Heart right ventricle (tissue), 16 donors: ENCODE measurements at regions not wholly inside any gene's neighbourhood (a gene's known extent, or its start where the extent isn't known, plus 50 kb on each side); places are given as distances from the start of the nearest gene placed in this dataset.
"Not testable (repeated sequence)": the region's sequence is repeated elsewhere in the genome, so short reads cannot be mapped to it uniquely, and the experiment has no call there.

ENCODE experiments used
- ATAC-seq, 8 donors: fragments of 200-7000 bp; cut with Tn5 transposase; one replicate each; pipeline ENCODE4 v1.9.1; 2020; ENCODE audit warnings: mild to moderate bottlenecking in 8 of 8, moderate library complexity in 8 of 8, moderate number of reproducible peaks in 1 of 8
- DNase-seq, 2 donors: peaks; one replicate each; pipeline ENCODE4 v3.0.0-alpha.2; 2020
- H3K27ac ChIP-seq, 10 donors: fragments of 200-600 bp; sonication (generic) in 2 of 10; one replicate each; pipeline versions ENCODE4 v1.5.0 to v1.8.0; 2020 to 2022; ENCODE audit warnings: mild to moderate bottlenecking in 3 of 10
- H3K27me3 ChIP-seq, 7 donors: fragments of 200-600 bp; one replicate each; pipeline ENCODE4 v1.8.0; 2021 to 2022; ENCODE audit warnings: mild to moderate bottlenecking in 2 of 7
- H3K36me3 ChIP-seq, 9 donors: fragments of 200-600 bp; sonication (generic) in 1 of 9; one replicate each; pipeline versions ENCODE4 v1.5.0 to v1.8.0; 2020 to 2022; ENCODE audit warnings: mild to moderate bottlenecking in 2 of 9
- H3K4me1 ChIP-seq, 9 donors: fragments of 200-600 bp; sonication (generic) in 1 of 9; one replicate each; pipeline versions ENCODE4 v1.5.0 to v1.8.0; 2020 to 2022; ENCODE audit warnings: mild to moderate bottlenecking in 4 of 9
- H3K4me3 ChIP-seq, 10 donors: fragments of 200-600 bp; sonication (generic) in 2 of 10; one replicate each; pipeline versions ENCODE4 v1.5.0 to v1.8.0; 2020 to 2022; ENCODE audit warnings: mild to moderate bottlenecking in 7 of 10, moderate library complexity in 2 of 10
- H3K9me3 ChIP-seq, 11 donors: fragments of 200-600 bp in 10 of 11; sonication (generic) in 2 of 11; one replicate each; pipeline versions ENCODE4 v1.5.0 to v1.8.0; 2013 to 2022; ENCODE audit warnings: mild to moderate bottlenecking in 2 of 11, control low read depth in 1 of 11, moderate library complexity in 1 of 11
- CTCF ChIP-seq, 9 donors: fragments of 200-600 bp; sonication (generic) in 2 of 9; IDR thresholded peaks; one replicate each; pipeline versions ENCODE4 v1.5.0 to v1.8.0; 2021 to 2022; ENCODE audit warnings: antibody characterized with exemption in 9 of 9, mild to moderate bottlenecking in 5 of 9, moderate library complexity in 1 of 9
- WGBS, 2 donors: extraction: QIAGEN DNeasy Blood & Tissue Kit; methylation state at CpG; one replicate each; pipeline ENCODE4 v1.1.7; 2013; ENCODE audit warnings: inconsistent platforms in 1 of 2; 5-methylcytosine and 5-hydroxymethylcytosine counted together
- intact Hi-C, 10 donors: fragments of 100-400 bp; cut with DNase I; formaldehyde crosslinking; loops; one replicate each; pipeline versions ENCODE4 v1.11.1 to v1.14.2; 2022
- donor health status: Arrhythmogenic right ventricular cardiomyopathy.
- donor health status: ischemic (EF 13 %, LVEDD 7.1; RV severe dilation, severe dysfunction).
- donor health status: healthy with polysubstance abuse.
- donor health status: DM: no; HTN: yes; CAD: no.
- donor health status: DM: no; HTN: no; CAD: no.
- donor health status: ischemic (EF 25% LVEDD 6.9; RV normal size, moderate dysfunction).
- donor health status: ischemic (EF 25% LVEDD 5.7; RV mildly dilated, moderate dysfunction).
- donor health status: healthy.
- donor health status: DM: yes; HTN: yes; CAD: no.
- donor health status: Ischemic cardiomyopathy.
- donor health status: ischemic (EF 35%, LVEDD 5.7; RV mildly dilated, moderate dysfunction).
- donor health status: nonischemic (EF 11% LVEDD 7.7; RV severe dilation, severe dysfunction).
- donor health status: DM: yes; HTN: yes; CAD: no.
- donor health status: PGD.
- donor health status: ischemic (EF 29% LVEDD 5.4; RV normal size, mild dysfunction).
- donor health status: nonischemic (EF 23%, LVEDD 6.1; RV moderate dilation, normal function).

GRCh38 chr3:80898211-80898610, 863.2 kb downstream of the GBE1 start:
- intact Hi-C loops: no loop called here
- no peak overlapping the region for H3K4me3 ChIP-seq
- peaks cover 0 to 18% (median 0%) of the 10 kb centered on the region in 11 donors for H3K9me3 ChIP-seq
- no peaks in the 10 kb centered on the region for H3K4me1 ChIP-seq
- DNase-seq (no peak), ATAC-seq (no peak)
- no peaks in the 10 kb centered on the region for H3K27me3 ChIP-seq
- no peaks in the 10 kb centered on the region for H3K36me3 ChIP-seq
- no peak for TF ChIP-seq CTCF (IDR thresholded peaks at IDR 0.05)
- no peak overlapping the region for H3K27ac ChIP-seq

GRCh38 chr3:80897005-80897404, 864.4 kb downstream of the GBE1 start:
- H3K4me1 ChIP-seq, ATAC-seq, H3K4me3 ChIP-seq, H3K36me3 ChIP-seq, H3K27ac ChIP-seq, intact Hi-C loops, DNase-seq, H3K27me3 ChIP-seq: not testable (repeated sequence)
- H3K9me3 ChIP-seq: peaks cover 0 to 18% (median 0%) of the 10 kb centered on the region in 11 donors
- WGBS, 2 donors: 68 to 69% methylated on average over 11 to 12 of the region's 12 CpGs

- intact Hi-C loops: no loop called here
- no peak for TF ChIP-seq CTCF (IDR thresholded peaks at IDR 0.05)
- ATAC-seq (no peak), DNase-seq (no peak)
- H3K27me3 ChIP-seq: no peaks in the 10 kb centered on the region
- no peak overlapping the region for H3K27ac ChIP-seq
- 73 to 83% methylated on average over 2 of the region's 2 CpGs for WGBS, 2 donors
- no peaks in the 10 kb centered on the region for H3K4me1 ChIP-seq
- no peak overlapping the region for H3K4me3 ChIP-seq
- H3K36me3 ChIP-seq: no peaks in the 10 kb centered on the region
- peaks cover 0 to 22% (median 0%) of the 10 kb centered on the region in 11 donors for H3K9me3 ChIP-seq
Observed at GRCh38 chr3:80890571-80890970, 870.9 kb downstream of the GBE1 start.

- no peak for DNase-seq
- Histone ChIP-seq H3K4me3 (no peak overlapping the region), H3K36me3 (no peaks in the 10 kb centered on the region), H3K27me3 (no peaks in the 10 kb centered on the region), H3K4me1 (no peaks in the 10 kb centered on the region), H3K27ac (no peak overlapping the region), H3K9me3 (peaks cover 0 to 22% (median 0%) of the 10 kb centered on the region in 11 donors)
- intact Hi-C loops: no loop called here
- WGBS, 2 donors: 62 to 75% methylated on average over 3 of the region's 3 CpGs
- no peak for ATAC-seq
- no peak for TF ChIP-seq CTCF (IDR thresholded peaks at IDR 0.05)
Observed at GRCh38 chr3:80889535-80889934, 871.9 kb downstream of the GBE1 start.

- ATAC-seq (no peak), DNase-seq (no peak)
- H3K4me3 ChIP-seq: no peak overlapping the region
- WGBS, 2 donors: 78 to 86% methylated on average over 4 of the region's 4 CpGs
- no peak for TF ChIP-seq CTCF (IDR thresholded peaks at IDR 0.05)
- H3K36me3 ChIP-seq: no peaks in the 10 kb centered on the region
- H3K9me3 ChIP-seq: peaks cover 0 to 49% (median 0%) of the 10 kb centered on the region in 11 donors
- H3K27ac ChIP-seq: no peak overlapping the region
- H3K4me1 ChIP-seq: no peaks in the 10 kb centered on the region
- intact Hi-C loops: no loop called here
- no peaks in the 10 kb centered on the region for H3K27me3 ChIP-seq
Observed at GRCh38 chr3:80870476-80871041, 890.9 kb downstream of the GBE1 start.
